ENCODE measurements at regions not wholly inside any gene's neighbourhood (a gene's known extent, or its start where the extent isn't known, plus 50 kb on each side); places are given as distances from the start of the nearest gene placed in this dataset.

GRCh38 chr3:68090571-68090970 lies 436.2 kb upstream of the SUCLG2 start:
- TF ChIP-seq CTCF (conservative IDR thresholded peaks at IDR 0.05; ENCODE audit: low read depth, low read length), result no peak
- DNase-seq (ENCODE audit: low read depth), result no peak
- no peak overlapping the region for H3K4me3 ChIP-seq (ENCODE audit: low read depth, low read length)

GRCh38 chr3:68089572-68090011 lies 435.2 kb upstream of the SUCLG2 start:
- H3K4me3 ChIP-seq (ENCODE audit: low read depth, low read length), result no peak overlapping the region
- TF ChIP-seq CTCF (conservative IDR thresholded peaks at IDR 0.05; ENCODE audit: low read depth, low read length), result no peak
- DNase-seq (ENCODE audit: low read depth), result no peak

GRCh38 chr3:68088636-68089035 lies 434.2 kb upstream of the SUCLG2 start:
- no peak for DNase-seq (ENCODE audit: low read depth)
- no peak overlapping the region for H3K4me3 ChIP-seq (ENCODE audit: low read depth, low read length)
- TF ChIP-seq CTCF (conservative IDR thresholded peaks at IDR 0.05; ENCODE audit: low read depth, low read length), result no peak

GRCh38 chr3:68088216-68088615 lies 433.8 kb upstream of the SUCLG2 start:
- TF ChIP-seq CTCF (conservative IDR thresholded peaks at IDR 0.05; ENCODE audit: low read depth, low read length), result no peak
- DNase-seq (ENCODE audit: low read depth), result no peak
- no peak overlapping the region for H3K4me3 ChIP-seq (ENCODE audit: low read depth, low read length)

- no peak for TF ChIP-seq CTCF (conservative IDR thresholded peaks at IDR 0.05; ENCODE audit: low read depth, low read length)
- no peak overlapping the region for H3K4me3 ChIP-seq (ENCODE audit: low read depth, low read length)
- DNase-seq (ENCODE audit: low read depth), result no peak
Observed at GRCh38 chr3:68072062-68072461, 417.6 kb upstream of the SUCLG2 start.

- DNase-seq (ENCODE audit: low read depth), result no peak
- TF ChIP-seq CTCF (conservative IDR thresholded peaks at IDR 0.05; ENCODE audit: low read depth, low read length), result no peak
- no peak overlapping the region for H3K4me3 ChIP-seq (ENCODE audit: low read depth, low read length)
Observed at GRCh38 chr3:68070186-68070585, 415.8 kb upstream of the SUCLG2 start.

- TF ChIP-seq CTCF (conservative IDR thresholded peaks at IDR 0.05; ENCODE audit: low read depth, low read length), result no peak
- no peak for DNase-seq (ENCODE audit: low read depth)
- H3K4me3 ChIP-seq (ENCODE audit: low read depth, low read length), result no peak overlapping the region
Observed at GRCh38 chr3:68067314-68067713, 412.9 kb upstream of the SUCLG2 start.

Data from choroid plexus epithelial cell (primary cell).